Adrenal gland (tissue), 9 donors: ENCODE measurements at regions not wholly inside any gene's neighbourhood (a gene's known extent, or its start where the extent isn't known, plus 50 kb on each side); places are given as distances from the start of the nearest gene placed in this dataset.

Experiments
- DNase-seq, 7 donors: peaks; one replicate each; pipeline ENCODE4 v3.0.0-alpha.2; 2019 to 2020
- H3K27ac ChIP-seq, 5 donors: fragments of 200-600 bp; sonication (generic) in 4 of 5; 1 replicate in 3 of 5; 2 replicates in 2 of 5; pipeline versions ENCODE4 v1.5.1 to v1.8.0; 2016 to 2020; ENCODE audit warnings: mild to moderate bottlenecking in 1 of 5
- H3K27me3 ChIP-seq: fragments of 200-600 bp; 2 replicates; pipeline ENCODE4 v1.8.0; 2021
- H3K36me3 ChIP-seq, 2 donors: fragments of 200-600 bp; replicated peaks in 1 of 2; 1 replicate in 1 of 2; 2 replicates in 1 of 2; pipeline versions ENCODE4 v1.5.1 to v1.8.0; 2018 to 2022
- H3K4me1 ChIP-seq, 2 donors: fragments of 200-600 bp; replicated peaks in 1 of 2; 1 replicate in 1 of 2; 2 replicates in 1 of 2; pipeline versions ENCODE4 v1.5.1 to v1.8.0; 2018 to 2021
- H3K4me3 ChIP-seq, 4 donors: fragments of 200-600 bp; sonication (generic) in 3 of 4; one replicate each; pipeline ENCODE4 v1.5.1; 2016 to 2018
- H3K9me3 ChIP-seq, 3 donors: fragments of 200-600 bp; sonication (generic) in 1 of 3; replicated peaks in 1 of 3; 1 replicate in 2 of 3; 2 replicates in 1 of 3; pipeline versions ENCODE4 v1.5.1 to v1.8.0; 2016 to 2021
- POLR2A ChIP-seq, 2 donors: fragments of 450-650 bp; IDR thresholded peaks; one replicate each; pipeline ENCODE4 v1.6.1; 2017; ENCODE audit warnings: antibody characterized with exemption in 2 of 2, mild to moderate bottlenecking in 2 of 2, moderate library complexity in 1 of 2
- WGBS, 4 donors: extraction: QIAGEN DNeasy Blood & Tissue Kit in 2 of 4; methylation state at CpG; one replicate each; pipeline versions ENCODE4 v1.1.5 to v1.1.7; 2013 to 2017; 5-methylcytosine and 5-hydroxymethylcytosine counted together
- intact Hi-C, 2 donors: fragments of 100-400 bp; cut with DNase I; formaldehyde crosslinking; loops; one replicate each; pipeline versions ENCODE4 v1.14.1 to v1.15.0; 2022 to 2023
- TF ChIP-seq, protein P1 (sequence below), 6 experiments: fragments of 450-650 bp in 4 of 6; fragments of 200-600 bp in 2 of 6; sonication (generic) in 1 of 6; IDR thresholded peaks; 1 replicate in 5 of 6; 2 replicates in 1 of 6; pipeline versions ENCODE4 v1.5.1 to v1.8.0; 2016 to 2021; ENCODE audit warnings: antibody characterized with exemption in 6 of 6, mild to moderate bottlenecking in 2 of 6, moderate library complexity in 1 of 6
- donor health status: healthy with polysubstance abuse.
- donor health status: Bipolar disorder and iron deficiency.
- donor health status: DM: yes; HTN: yes; CAD: no.
- donor health status: DM: no; HTN: no; CAD: no.
- donor health status: DM: no; HTN: no; CAD: no.

DNA sequence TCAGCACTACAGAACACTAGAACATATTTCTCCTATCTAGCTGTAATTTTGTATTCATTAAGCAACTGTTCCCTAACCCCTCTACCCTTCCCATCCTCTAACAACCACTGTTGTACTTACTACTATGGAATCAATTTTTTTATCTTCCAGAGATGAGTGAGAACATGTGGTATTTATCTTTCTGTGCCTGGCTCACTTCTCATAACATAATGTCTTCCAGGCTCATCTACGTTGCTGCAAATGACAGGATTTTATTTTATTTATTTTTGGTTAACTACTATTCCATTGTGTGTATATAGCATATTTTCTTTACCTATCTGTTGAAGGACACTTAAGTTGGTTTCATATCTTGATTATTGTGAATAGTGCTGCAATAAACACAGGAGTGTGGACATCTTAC is 200.9 kb upstream of the CHRM2 start:
- H3K27ac ChIP-seq = no peak overlapping the region
- intact Hi-C loops = no loop called here
- DNase-seq = no peak
- no peaks in the 10 kb centered on the region for H3K4me1 ChIP-seq
- no peaks in the 10 kb centered on the region for H3K36me3 ChIP-seq
- 46 to 52% (median 51%) methylated on average over 1 of the region's 1 CpG for WGBS, 4 donors
- no peaks in the 10 kb centered on the region for H3K27me3 ChIP-seq
- no peak overlapping the region for H3K4me3 ChIP-seq
- peaks cover 0 to 5% (median 0%) of the 10 kb centered on the region in 3 donors for H3K9me3 ChIP-seq
- TF ChIP-seq POLR2A (IDR thresholded peaks at IDR 0.05) = no peak
- TF ChIP-seq, protein P1, sequence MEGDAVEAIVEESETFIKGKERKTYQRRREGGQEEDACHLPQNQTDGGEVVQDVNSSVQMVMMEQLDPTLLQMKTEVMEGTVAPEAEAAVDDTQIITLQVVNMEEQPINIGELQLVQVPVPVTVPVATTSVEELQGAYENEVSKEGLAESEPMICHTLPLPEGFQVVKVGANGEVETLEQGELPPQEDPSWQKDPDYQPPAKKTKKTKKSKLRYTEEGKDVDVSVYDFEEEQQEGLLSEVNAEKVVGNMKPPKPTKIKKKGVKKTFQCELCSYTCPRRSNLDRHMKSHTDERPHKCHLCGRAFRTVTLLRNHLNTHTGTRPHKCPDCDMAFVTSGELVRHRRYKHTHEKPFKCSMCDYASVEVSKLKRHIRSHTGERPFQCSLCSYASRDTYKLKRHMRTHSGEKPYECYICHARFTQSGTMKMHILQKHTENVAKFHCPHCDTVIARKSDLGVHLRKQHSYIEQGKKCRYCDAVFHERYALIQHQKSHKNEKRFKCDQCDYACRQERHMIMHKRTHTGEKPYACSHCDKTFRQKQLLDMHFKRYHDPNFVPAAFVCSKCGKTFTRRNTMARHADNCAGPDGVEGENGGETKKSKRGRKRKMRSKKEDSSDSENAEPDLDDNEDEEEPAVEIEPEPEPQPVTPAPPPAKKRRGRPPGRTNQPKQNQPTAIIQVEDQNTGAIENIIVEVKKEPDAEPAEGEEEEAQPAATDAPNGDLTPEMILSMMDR (IDR thresholded peaks at IDR 0.05) = no peak

- WGBS, 4 donors = 58 to 59% (median 59%) methylated on average over 5 of the region's 5 CpGs
- Histone ChIP-seq H3K4me1 (no peaks in the 10 kb centered on the region), H3K27ac (no peak overlapping the region), H3K9me3 (no peaks in the 10 kb centered on the region), H3K27me3 (no peaks in the 10 kb centered on the region), H3K36me3 (no peaks in the 10 kb centered on the region), H3K4me3 (no peak overlapping the region)
- intact Hi-C loops = no loop called here
- TF ChIP-seq, protein P1 (IDR thresholded peaks at IDR 0.05) = no peak
- no peak for TF ChIP-seq POLR2A (IDR thresholded peaks at IDR 0.05)
- DNase-seq = no peak
Measured at GRCh38 chr7:136665878-136666509, 202.5 kb upstream of the CHRM2 start.

DNA sequence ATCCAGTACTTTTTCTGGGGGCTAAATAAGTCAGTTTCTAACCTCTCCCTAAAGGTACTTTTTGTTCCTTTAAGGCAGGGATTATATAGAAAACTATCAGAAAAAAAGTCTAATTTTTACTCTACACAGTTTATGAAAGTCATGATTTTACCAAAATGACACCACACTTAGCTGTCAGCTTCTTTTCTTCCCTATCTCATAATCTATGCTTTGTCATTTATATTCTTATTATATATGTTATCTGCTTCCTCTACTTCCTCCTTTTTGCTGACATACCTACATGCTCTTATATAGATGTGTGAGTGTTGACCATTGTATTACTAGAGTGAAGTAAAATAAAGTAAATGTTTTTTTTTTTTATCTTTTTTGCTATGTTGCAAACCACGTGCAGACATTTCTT is 203.9 kb upstream of the CHRM2 start:
- Histone ChIP-seq H3K36me3 (no peaks in the 10 kb centered on the region), H3K4me3 (no peak overlapping the region), H3K9me3 (no peaks in the 10 kb centered on the region), H3K4me1 (no peaks in the 10 kb centered on the region), H3K27ac (no peak overlapping the region), H3K27me3 (no peaks in the 10 kb centered on the region)
- no peak for DNase-seq
- WGBS, 4 donors = 37 to 46% (median 42%) methylated on average over 1 of the region's 1 CpG
- TF ChIP-seq POLR2A (IDR thresholded peaks at IDR 0.05) = no peak
- TF ChIP-seq, protein P1 (IDR thresholded peaks at IDR 0.05) = no peak
- intact Hi-C loops = no loop called here

DNA sequence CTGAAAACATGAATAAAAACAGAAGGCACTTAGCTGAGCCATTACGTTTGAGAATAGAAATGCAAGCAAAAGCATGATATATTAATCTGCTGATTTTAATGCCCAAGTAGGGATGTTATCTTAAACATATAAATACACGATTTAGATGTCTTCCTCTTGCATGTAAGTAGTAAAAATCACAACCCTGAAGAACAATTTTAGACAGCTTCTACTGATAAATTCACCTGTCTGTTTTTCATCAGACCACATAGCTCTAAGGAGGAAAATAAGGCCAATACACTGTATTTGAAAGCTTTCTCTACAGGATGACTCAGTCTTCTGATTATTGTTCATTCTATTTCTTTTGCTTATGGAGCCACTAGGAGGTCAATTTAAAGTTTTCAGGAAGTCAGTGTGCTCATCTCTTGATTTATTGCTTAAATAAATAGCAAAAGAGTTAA is 210.9 kb upstream of the CHRM2 start:
- Histone ChIP-seq H3K36me3 (no peaks in the 10 kb centered on the region), H3K4me1 (no peaks in the 10 kb centered on the region), H3K27me3 (no peaks in the 10 kb centered on the region), H3K27ac (no peak overlapping the region), H3K9me3 (no peaks in the 10 kb centered on the region), H3K4me3 (no peak overlapping the region)
- no peak for TF ChIP-seq POLR2A (IDR thresholded peaks at IDR 0.05)
- TF ChIP-seq, protein P1 (IDR thresholded peaks at IDR 0.05) = no peak
- WGBS, 4 donors = 25 to 37% (median 33%) methylated on average over 2 of the region's 2 CpGs
- intact Hi-C loops = no loop called here
- DNase-seq = no peak
